NB4 (cell line): ENCODE measurements at regions not wholly inside any gene's neighbourhood (a gene's known extent, or its start where the extent isn't known, plus 50 kb on each side); places are given as distances from the start of the nearest gene placed in this dataset.
A peak's percentile ranks its signal among the peaks of the same experiment; 100 is the strongest.

Experiments used
- DNase-seq: peaks from one replicate; pipeline ENCODE4 v3.0.0; 2010; ENCODE audit warnings: low read depth
- H3K4me3 ChIP-seq: one replicate; pipeline ENCODE4 v1.5.1; 2011; ENCODE audit warnings: mild to moderate bottlenecking, low read depth, low read length, moderate library complexity
- MAX ChIP-seq: IDR thresholded peaks from 2 replicates; pipeline ENCODE4 v1.6.1; 2011; ENCODE audit warnings: low read depth, low read length
- MYC ChIP-seq: IDR thresholded peaks from 2 replicates; pipeline ENCODE4 v1.6.1; 2011; ENCODE audit warnings: low read depth, low read length
- POLR2A ChIP-seq: IDR thresholded peaks from 2 replicates; pipeline ENCODE4 v1.6.1; 2011; ENCODE audit warnings: mild to moderate bottlenecking; ENCODE audit not compliant: insufficient read length; ENCODE audit errors: extremely low read depth
- TF ChIP-seq, protein P1 (sequence below): IDR thresholded peaks from one replicate; pipeline ENCODE4 v1.5.1; 2012; ENCODE audit warnings: low read depth, low read length

DNA sequence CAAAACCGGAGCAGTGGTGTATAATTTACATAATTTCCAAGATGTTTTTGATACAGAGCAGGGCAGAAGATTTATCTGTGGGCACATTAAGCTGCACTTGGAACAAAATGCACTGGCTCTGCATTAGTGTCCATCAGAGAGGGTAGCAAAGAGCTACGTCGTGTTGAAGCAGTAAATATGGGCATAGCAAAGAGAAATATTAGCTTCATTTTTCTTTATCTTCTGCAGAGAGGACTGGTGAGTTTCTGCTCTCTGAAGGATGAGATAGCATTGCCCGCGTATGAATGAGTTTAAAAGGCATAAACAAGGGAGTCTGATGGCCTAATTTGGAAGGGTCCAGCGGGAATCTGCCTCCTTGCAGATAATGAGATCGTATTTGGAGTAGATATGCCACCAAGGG, 227.8 kb upstream of the CDH11 start:
- no peak overlapping the region for H3K4me3 ChIP-seq
- TF ChIP-seq, protein P1, sequence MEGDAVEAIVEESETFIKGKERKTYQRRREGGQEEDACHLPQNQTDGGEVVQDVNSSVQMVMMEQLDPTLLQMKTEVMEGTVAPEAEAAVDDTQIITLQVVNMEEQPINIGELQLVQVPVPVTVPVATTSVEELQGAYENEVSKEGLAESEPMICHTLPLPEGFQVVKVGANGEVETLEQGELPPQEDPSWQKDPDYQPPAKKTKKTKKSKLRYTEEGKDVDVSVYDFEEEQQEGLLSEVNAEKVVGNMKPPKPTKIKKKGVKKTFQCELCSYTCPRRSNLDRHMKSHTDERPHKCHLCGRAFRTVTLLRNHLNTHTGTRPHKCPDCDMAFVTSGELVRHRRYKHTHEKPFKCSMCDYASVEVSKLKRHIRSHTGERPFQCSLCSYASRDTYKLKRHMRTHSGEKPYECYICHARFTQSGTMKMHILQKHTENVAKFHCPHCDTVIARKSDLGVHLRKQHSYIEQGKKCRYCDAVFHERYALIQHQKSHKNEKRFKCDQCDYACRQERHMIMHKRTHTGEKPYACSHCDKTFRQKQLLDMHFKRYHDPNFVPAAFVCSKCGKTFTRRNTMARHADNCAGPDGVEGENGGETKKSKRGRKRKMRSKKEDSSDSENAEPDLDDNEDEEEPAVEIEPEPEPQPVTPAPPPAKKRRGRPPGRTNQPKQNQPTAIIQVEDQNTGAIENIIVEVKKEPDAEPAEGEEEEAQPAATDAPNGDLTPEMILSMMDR: no peak
- TF ChIP-seq MYC (no peak), POLR2A (no peak), MAX (no peak)
- no peak for DNase-seq

- TF ChIP-seq, protein P1: no peak
- no peak for TF ChIP-seq MYC
- TF ChIP-seq MAX: no peak
- no peak for TF ChIP-seq POLR2A
- no peak overlapping the region for H3K4me3 ChIP-seq
- no peak for DNase-seq
Observed at GRCh38 chr16:65343556-65343955, 221.7 kb upstream of the CDH11 start.

DNA sequence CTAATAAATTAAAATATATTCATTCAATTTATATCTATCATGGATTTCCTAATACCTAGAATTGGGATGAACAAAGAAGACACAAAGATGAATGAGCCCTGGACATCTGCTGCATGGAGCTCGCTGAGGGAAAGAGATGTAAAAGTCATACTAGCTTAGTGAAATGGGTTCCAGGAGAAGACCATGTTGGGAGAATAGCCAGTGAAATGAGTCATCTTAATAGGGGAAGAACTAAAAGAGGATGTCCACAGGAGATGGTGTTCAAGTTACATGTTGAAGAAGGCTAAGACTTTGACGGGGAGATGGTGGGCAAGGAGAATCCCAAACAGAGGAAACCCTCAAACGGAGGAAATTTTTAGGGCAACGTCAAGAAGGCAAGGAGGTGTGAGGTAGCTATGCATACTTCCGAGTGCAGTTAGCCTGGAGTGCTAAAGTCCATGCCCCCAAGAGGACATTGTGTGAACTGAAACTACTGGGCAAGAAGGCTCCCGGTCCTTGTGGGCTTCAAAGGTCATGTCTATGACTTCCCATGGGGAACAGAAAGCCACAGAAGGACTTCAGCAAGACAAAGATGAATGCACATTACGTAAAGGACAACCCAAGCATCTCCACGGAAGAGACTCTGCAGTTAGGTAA, 220.5 kb upstream of the CDH11 start:
- no peak for TF ChIP-seq MAX
- TF ChIP-seq, protein P1: peak; percentile 14
- peak; percentile 12 for DNase-seq
- H3K4me3 ChIP-seq: no peak overlapping the region

DNA sequence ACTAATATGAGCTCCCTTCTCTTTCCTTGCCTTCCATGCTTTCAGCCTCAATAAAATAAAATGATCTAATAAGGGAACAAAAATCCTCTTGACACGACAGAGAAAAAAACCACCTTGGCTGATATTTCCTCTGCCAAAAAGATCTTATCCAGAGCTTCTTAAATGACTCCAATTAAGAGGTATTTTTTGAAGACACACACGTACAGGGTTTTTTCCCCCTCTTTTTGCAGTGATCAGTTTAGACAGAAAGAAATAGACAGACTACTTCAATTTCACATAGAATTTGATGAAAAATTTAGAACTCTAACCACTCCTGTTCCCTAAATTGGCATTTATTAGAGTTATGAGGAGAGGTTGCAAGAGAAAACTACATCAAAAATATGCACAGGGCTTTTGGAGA, 217.2 kb upstream of the CDH11 start:
- no peak overlapping the region for H3K4me3 ChIP-seq
- DNase-seq: no peak
- TF ChIP-seq MAX (no peak), MYC (no peak), POLR2A (no peak)
- TF ChIP-seq, protein P1: no peak

DNA sequence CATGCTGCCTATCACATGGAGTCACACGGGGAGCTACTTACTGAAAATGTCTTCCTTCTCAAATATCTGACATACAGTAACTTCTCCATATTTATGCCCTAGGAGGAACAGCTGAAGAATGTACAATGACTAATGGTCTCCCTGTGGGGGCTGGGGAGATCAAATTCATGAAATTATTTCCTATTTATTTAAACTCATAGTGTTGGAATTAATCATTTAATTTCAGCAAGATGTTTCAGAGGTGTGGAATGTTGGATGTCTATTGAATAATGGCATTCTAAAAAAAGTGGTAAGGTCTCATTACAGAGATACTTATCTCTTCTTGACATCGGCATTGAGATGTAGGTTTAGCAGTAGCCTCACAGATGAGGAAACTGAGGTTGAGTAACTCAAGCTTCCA, 214.3 kb upstream of the CDH11 start:
- TF ChIP-seq MAX (no peak), POLR2A (no peak), MYC (no peak)
- TF ChIP-seq, protein P1: no peak
- no peak overlapping the region for H3K4me3 ChIP-seq
- DNase-seq: no peak
